KMS-11 (cell line): ENCODE measurements at regions not wholly inside any gene's neighbourhood (a gene's known extent, or its start where the extent isn't known, plus 50 kb on each side); places are given as distances from the start of the nearest gene placed in this dataset.

ENCODE experiments used
- H2AFZ ChIP-seq: fragments of 200-600 bp; sonication (generic); 2 replicates; pipeline ENCODE4 v1.6.1; 2016; ENCODE audit warnings: antibody characterized with exemption, mixed run types, low read depth
- H3K27ac ChIP-seq: fragments of 200-600 bp; sonication (generic); 2 replicates; pipeline ENCODE4 v1.6.1; 2016; ENCODE audit warnings: mild to moderate bottlenecking, mixed run types
- H3K27me3 ChIP-seq: fragments of 200-600 bp; sonication (generic); 2 replicates; pipeline ENCODE4 v1.6.1; 2017; ENCODE audit warnings: mild to moderate bottlenecking, low read depth, mixed run types, moderate library complexity; ENCODE audit not compliant: insufficient read depth
- H3K36me3 ChIP-seq: fragments of 200-600 bp; sonication (generic); 2 replicates; pipeline ENCODE4 v1.6.1; 2017; ENCODE audit warnings: mild to moderate bottlenecking, mixed run types; ENCODE audit not compliant: insufficient read depth
- H3K4me1 ChIP-seq: fragments of 200-600 bp; sonication (generic); 2 replicates; pipeline ENCODE4 v1.6.1; 2016; ENCODE audit warnings: mild to moderate bottlenecking, low read depth, mixed run types; ENCODE audit not compliant: poor library complexity, severe bottlenecking
- H3K4me2 ChIP-seq: fragments of 200-600 bp; sonication (generic); 2 replicates; pipeline ENCODE4 v1.7.0; 2016; ENCODE audit warnings: mild to moderate bottlenecking, mixed run types
- H3K4me3 ChIP-seq: fragments of 200-600 bp; sonication (generic); IDR thresholded peaks from 2 replicates; pipeline ENCODE4 v1.6.1; 2017; ENCODE audit warnings: low read depth, low read length, mixed read lengths; ENCODE audit not compliant: insufficient read depth
- H3K79me2 ChIP-seq: fragments of 200-600 bp; sonication (generic); 2 replicates; pipeline ENCODE4 v1.6.1; 2016; ENCODE audit warnings: low read depth, mixed run types; ENCODE audit not compliant: insufficient read depth
- H3K9ac ChIP-seq: fragments of 200-600 bp; sonication (generic); 2 replicates; pipeline ENCODE4 v1.6.1; 2016; ENCODE audit warnings: mild to moderate bottlenecking, mixed run types
- H4K20me1 ChIP-seq: fragments of 200-600 bp; sonication (generic); 2 replicates; pipeline ENCODE4 v1.6.1; 2016; ENCODE audit warnings: mild to moderate bottlenecking, mixed run types; ENCODE audit not compliant: insufficient read depth
- CTCF ChIP-seq: fragments of 200-600 bp; sonication (generic); conservative IDR thresholded peaks from 2 replicates; pipeline ENCODE4 v1.6.1; 2017; ENCODE audit warnings: low read depth, mild to moderate bottlenecking, antibody characterized with exemption, low read length, moderate library complexity, mixed read lengths

GRCh38 chr3:113055961-113056360, 65.2 kb downstream of the GTPBP8 start:
- Histone ChIP-seq H3K4me1 (peaks cover 7% of the 10 kb centered on the region), H3K4me2 (no peak overlapping the region), H4K20me1 (no peaks in the 10 kb centered on the region), H3K36me3 (no peaks in the 10 kb centered on the region), H3K27me3 (no peaks in the 10 kb centered on the region), H3K4me3 (no peak overlapping the region), H2AFZ (no peak overlapping the region), H3K27ac (no peak overlapping the region), H3K9ac (no peak overlapping the region), H3K79me2 (no peaks in the 10 kb centered on the region)
- no peak for TF ChIP-seq CTCF

GRCh38 chr3:113057117-113057516, 66.3 kb downstream of the GTPBP8 start:
- Histone ChIP-seq H3K4me2 (no peak overlapping the region), H4K20me1 (no peaks in the 10 kb centered on the region), H3K4me1 (no peaks in the 10 kb centered on the region), H3K36me3 (no peaks in the 10 kb centered on the region), H3K27ac (no peak overlapping the region), H3K9ac (no peak overlapping the region), H3K27me3 (no peaks in the 10 kb centered on the region), H2AFZ (no peak overlapping the region), H3K4me3 (no peak overlapping the region), H3K79me2 (no peaks in the 10 kb centered on the region)
- no peak for TF ChIP-seq CTCF

- Histone ChIP-seq H4K20me1 (no peaks in the 10 kb centered on the region), H3K4me2 (no peak overlapping the region), H3K27ac (no peak overlapping the region), H3K79me2 (no peaks in the 10 kb centered on the region), H3K27me3 (no peaks in the 10 kb centered on the region), H3K4me1 (no peaks in the 10 kb centered on the region), H3K36me3 (no peaks in the 10 kb centered on the region), H3K4me3 (no peak overlapping the region), H2AFZ (no peak overlapping the region), H3K9ac (no peak overlapping the region)
- TF ChIP-seq CTCF = no peak
Observed at GRCh38 chr3:113058188-113058587, 67.4 kb downstream of the GTPBP8 start.

- H3K4me3 ChIP-seq = no peak overlapping the region
- no peak overlapping the region for H3K9ac ChIP-seq
- H3K79me2 ChIP-seq = no peaks in the 10 kb centered on the region
- no peaks in the 10 kb centered on the region for H3K27me3 ChIP-seq
- H3K4me1 ChIP-seq = no peaks in the 10 kb centered on the region
- no peak for TF ChIP-seq CTCF
- H4K20me1 ChIP-seq = no peaks in the 10 kb centered on the region
- H3K27ac ChIP-seq = no peak overlapping the region
- no peaks in the 10 kb centered on the region for H3K36me3 ChIP-seq
- H2AFZ ChIP-seq = no peak overlapping the region
- H3K4me2 ChIP-seq = no peak overlapping the region
Observed at GRCh38 chr3:113062705-113063104, 71.9 kb downstream of the GTPBP8 start.
